HFFc6 (cell line): ENCODE measurements at regions not wholly inside any gene's neighbourhood (a gene's known extent, or its start where the extent isn't known, plus 50 kb on each side); places are given as distances from the start of the nearest gene placed in this dataset.

Experiments
- DNase-seq: peaks from one replicate; pipeline ENCODE4 v3.0.0-alpha.2; 2018
- H3K27ac Mint-ChIP-seq: 2 replicates; pipeline ENCODE4 v1.8.0; 2020; ENCODE audit warnings: mild to moderate bottlenecking, mixed read lengths
- H3K27me3 Mint-ChIP-seq: 2 replicates; pipeline ENCODE4 v1.8.0; 2021; ENCODE audit warnings: mild to moderate bottlenecking, moderate library complexity, mixed read lengths; ENCODE audit not compliant: insufficient read depth
- H3K36me3 Mint-ChIP-seq: 2 replicates; pipeline ENCODE4 v1.8.0; 2021; ENCODE audit warnings: low read depth, mixed read lengths
- H3K4me1 Mint-ChIP-seq: 2 replicates; pipeline ENCODE4 v1.8.0; 2020; ENCODE audit warnings: low read depth, mixed read lengths
- H3K4me3 Mint-ChIP-seq: 2 replicates; pipeline ENCODE4 v1.8.0; 2020; ENCODE audit warnings: mild to moderate bottlenecking, moderate library complexity, mixed read lengths
- H3K9me3 Mint-ChIP-seq: 2 replicates; pipeline ENCODE4 v1.8.0; 2020; ENCODE audit warnings: mild to moderate bottlenecking, mixed read lengths
- TF ChIP-seq, protein P1 (sequence below): fragments of 200-600 bp; sonication (generic); IDR thresholded peaks from 2 replicates; pipeline ENCODE4 v1.5.0; 2021; ENCODE audit warnings: antibody characterized with exemption, mild to moderate bottlenecking

DNA sequence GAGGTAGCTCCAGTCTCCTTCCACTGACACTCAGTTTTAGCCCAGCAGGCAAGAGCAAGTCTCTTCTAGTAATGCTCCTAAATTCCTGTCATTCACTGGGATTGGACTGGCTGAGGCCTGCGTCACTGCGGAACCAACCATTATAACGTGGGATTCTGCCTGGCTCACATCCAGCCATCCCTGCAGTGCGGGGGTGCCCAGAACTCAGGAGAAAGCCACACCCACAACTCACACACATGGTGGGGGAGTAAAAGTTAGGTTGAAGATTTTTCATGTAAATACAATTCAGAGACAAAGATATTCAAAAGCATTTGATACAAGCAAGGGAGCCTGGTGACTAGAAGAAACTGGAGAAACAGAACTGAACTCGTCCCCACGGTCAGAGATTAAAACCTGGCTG is 504.0 kb upstream of the CDH4 start:
- H3K27ac Mint-ChIP-seq = no peak overlapping the region
- H3K9me3 Mint-ChIP-seq = peaks cover 40% of the 10 kb centered on the region
- no peak overlapping the region for H3K4me3 Mint-ChIP-seq
- no peaks in the 10 kb centered on the region for H3K4me1 Mint-ChIP-seq
- peaks cover 3% of the 10 kb centered on the region for H3K27me3 Mint-ChIP-seq
- DNase-seq = no peak
- no peaks in the 10 kb centered on the region; the same call in 1 of the 2 replicates for H3K36me3 Mint-ChIP-seq
- TF ChIP-seq, protein P1, sequence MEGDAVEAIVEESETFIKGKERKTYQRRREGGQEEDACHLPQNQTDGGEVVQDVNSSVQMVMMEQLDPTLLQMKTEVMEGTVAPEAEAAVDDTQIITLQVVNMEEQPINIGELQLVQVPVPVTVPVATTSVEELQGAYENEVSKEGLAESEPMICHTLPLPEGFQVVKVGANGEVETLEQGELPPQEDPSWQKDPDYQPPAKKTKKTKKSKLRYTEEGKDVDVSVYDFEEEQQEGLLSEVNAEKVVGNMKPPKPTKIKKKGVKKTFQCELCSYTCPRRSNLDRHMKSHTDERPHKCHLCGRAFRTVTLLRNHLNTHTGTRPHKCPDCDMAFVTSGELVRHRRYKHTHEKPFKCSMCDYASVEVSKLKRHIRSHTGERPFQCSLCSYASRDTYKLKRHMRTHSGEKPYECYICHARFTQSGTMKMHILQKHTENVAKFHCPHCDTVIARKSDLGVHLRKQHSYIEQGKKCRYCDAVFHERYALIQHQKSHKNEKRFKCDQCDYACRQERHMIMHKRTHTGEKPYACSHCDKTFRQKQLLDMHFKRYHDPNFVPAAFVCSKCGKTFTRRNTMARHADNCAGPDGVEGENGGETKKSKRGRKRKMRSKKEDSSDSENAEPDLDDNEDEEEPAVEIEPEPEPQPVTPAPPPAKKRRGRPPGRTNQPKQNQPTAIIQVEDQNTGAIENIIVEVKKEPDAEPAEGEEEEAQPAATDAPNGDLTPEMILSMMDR = no peak

DNA sequence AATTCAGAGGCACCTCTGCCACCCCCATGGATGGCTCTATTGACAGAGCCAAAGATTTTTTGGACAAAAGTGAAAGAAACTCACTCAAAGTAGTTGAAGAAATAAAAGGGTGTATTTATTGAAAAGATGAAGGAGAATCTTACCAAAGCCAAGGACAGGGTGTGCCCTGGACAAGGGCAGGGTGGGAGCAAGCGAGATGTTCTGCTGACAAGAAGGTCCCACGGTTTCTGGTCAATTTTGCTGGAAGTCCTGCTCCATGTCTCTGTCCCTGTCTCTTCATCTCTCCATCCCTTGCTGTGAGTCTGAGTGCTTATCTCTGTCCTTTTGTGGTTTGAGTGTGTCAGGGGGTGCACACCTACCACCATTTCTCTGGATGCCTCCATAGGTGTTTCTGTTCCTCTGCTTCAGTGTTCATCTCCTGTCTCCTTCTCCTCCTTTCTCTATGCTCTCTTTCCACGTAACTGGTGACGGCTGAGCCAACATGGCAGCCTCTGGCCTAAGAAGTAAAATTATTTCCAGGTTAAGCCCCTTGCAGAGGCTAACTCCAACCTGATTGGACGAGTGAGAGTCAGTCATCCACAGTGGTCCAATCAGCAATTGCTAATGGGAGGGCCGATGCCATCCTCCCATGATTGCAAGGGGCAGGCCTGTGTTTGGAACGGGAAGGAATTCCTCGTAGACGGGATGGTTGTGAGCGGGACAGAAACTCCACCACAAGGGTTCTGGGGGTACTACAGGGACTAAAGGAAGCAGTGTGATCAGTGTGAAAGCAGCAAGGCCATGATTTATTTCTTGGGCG is 502.1 kb upstream of the CDH4 start:
- Mint-ChIP-seq H3K4me1 (no peaks in the 10 kb centered on the region), H3K9me3 (peaks cover 44% of the 10 kb centered on the region), H3K36me3 (no peaks in the 10 kb centered on the region; the same call in 1 of the 2 replicates), H3K27me3 (peaks cover 3% of the 10 kb centered on the region), H3K4me3 (no peak overlapping the region; the same call in 1 of the 2 replicates), H3K27ac (no peak overlapping the region)
- DNase-seq = no peak
- TF ChIP-seq, protein P1 = no peak

DNA sequence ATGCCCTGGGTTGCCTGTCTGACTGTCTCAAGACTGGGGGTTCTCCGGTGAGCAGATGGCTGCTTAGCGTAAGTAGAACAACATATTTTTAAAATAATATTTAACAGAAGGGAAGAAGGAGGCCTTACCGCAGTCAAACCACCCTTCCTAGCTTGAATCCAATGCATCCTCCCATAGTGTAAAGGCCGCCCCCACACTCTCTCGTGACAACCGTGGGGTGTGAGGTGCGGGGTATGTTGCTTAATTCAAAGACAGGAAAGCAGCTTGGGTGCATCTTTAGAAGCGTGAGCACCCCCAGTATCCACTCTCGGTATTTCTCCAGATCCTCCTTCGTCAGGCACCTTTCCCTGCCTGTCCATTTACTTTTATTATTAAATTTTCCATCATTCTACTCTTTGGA is 501.2 kb upstream of the CDH4 start:
- Mint-ChIP-seq H3K36me3 (no peaks in the 10 kb centered on the region; the same call in 1 of the 2 replicates), H3K9me3 (peaks cover 44% of the 10 kb centered on the region), H3K4me3 (no peak overlapping the region), H3K27ac (no peak overlapping the region), H3K4me1 (no peaks in the 10 kb centered on the region), H3K27me3 (peaks cover 3% of the 10 kb centered on the region)
- TF ChIP-seq, protein P1 = no peak
- no peak for DNase-seq

DNA sequence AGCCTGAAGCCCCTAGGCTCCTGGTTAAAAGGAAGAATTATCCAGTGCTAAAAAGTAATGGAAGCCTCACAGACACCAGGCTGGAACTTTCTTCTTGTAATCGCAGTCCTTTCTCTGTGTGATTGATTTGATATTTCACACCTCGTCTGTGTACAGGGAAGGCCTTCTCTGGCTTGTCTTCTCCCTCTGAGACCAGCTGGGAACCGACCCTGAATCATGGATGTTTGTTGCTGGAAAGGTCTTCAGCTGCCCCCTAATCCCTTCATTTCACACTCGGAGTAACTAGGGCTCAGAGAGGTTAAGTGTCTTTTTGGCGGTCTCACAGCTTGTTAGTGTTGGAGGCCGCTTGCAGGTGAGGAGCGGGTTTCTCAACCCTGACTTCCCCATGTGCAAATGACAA is 500.2 kb upstream of the CDH4 start:
- Mint-ChIP-seq H3K27me3 (no peaks in the 10 kb centered on the region; the same call in none of the 2 replicates), H3K4me1 (no peaks in the 10 kb centered on the region), H3K9me3 (peaks cover 39% of the 10 kb centered on the region), H3K4me3 (no peak overlapping the region), H3K36me3 (no peaks in the 10 kb centered on the region; the same call in 1 of the 2 replicates), H3K27ac (no peak overlapping the region)
- DNase-seq = no peak
- TF ChIP-seq, protein P1 = no peak

DNA sequence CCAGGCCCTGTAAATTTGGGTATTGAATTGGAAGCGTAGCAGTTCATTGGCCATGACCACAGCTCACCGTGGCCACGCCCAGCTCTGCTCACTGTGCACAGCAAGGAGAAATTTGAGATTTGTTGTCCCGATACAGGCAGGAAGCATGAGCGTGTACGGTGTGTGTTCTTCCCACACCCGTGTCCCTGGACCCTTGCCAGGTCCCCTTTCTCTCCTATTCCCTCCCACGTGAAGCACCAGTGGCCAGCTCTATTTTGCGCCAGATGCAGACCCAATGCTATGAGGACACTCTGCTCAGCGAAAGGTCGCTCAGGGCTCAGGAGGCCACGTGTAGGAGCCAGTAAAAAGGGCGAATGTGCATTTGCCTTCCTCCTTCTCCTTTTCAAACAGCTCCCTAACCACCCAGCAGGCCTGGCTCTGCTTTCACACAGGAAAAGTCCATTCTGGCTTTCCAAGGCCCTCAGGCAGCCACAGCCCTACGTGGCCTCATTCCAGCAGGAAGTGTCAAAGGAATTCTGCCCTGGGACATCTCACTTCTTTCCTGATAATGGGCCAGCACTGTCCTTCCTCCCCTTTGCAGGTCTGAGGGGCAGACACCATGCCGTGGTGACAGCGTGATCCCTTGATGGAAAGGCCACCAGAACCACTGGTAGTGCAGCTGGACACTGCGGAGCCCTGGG is 499.2 kb upstream of the CDH4 start:
- no peaks in the 10 kb centered on the region; the same call in none of the 2 replicates for H3K27me3 Mint-ChIP-seq
- peaks cover 39% of the 10 kb centered on the region for H3K9me3 Mint-ChIP-seq

More for the DNA sequence above, 499.2 kb upstream of the CDH4 start:
- TF ChIP-seq, protein P1 = no peak
- no peak for DNase-seq
- Mint-ChIP-seq H3K36me3 (no peaks in the 10 kb centered on the region; the same call in 1 of the 2 replicates), H3K4me3 (no peak overlapping the region), H3K4me1 (no peaks in the 10 kb centered on the region), H3K27ac (no peak overlapping the region)
